Heart left ventricle (tissue), 16 donors: ENCODE measurements at regions not wholly inside any gene's neighbourhood (a gene's known extent, or its start where the extent isn't known, plus 50 kb on each side); places are given as distances from the start of the nearest gene placed in this dataset.

Experiments
- ATAC-seq, 4 donors: fragments of 200-7000 bp; cut with Tn5 transposase; one replicate each; pipeline ENCODE4 v1.9.1; 2020 to 2022; ENCODE audit warnings: moderate library complexity in 4 of 4, mild to moderate bottlenecking in 3 of 4, moderate number of reproducible peaks in 1 of 4
- DNase-seq, 5 donors: peaks; one replicate each; pipeline ENCODE4 v3.0.0-alpha.2; 2020
- H3K27ac ChIP-seq, 12 donors: fragments of 200-600 bp; sonication (generic) in 4 of 12; one replicate each; pipeline versions ENCODE4 v1.5.0 to v1.8.0; 2016 to 2022; ENCODE audit warnings: mild to moderate bottlenecking in 2 of 12
- H3K27me3 ChIP-seq, 9 donors: fragments of 200-600 bp; sonication (generic) in 2 of 9; one replicate each; pipeline versions ENCODE4 v1.5.1 to v1.8.0; 2016 to 2022; ENCODE audit warnings: mild to moderate bottlenecking in 3 of 9
- H3K36me3 ChIP-seq, 9 donors: fragments of 200-600 bp; sonication (generic) in 2 of 9; one replicate each; pipeline versions ENCODE4 v1.5.0 to v1.8.0; 2018 to 2022; ENCODE audit warnings: mild to moderate bottlenecking in 2 of 9
- H3K4me1 ChIP-seq, 12 donors: fragments of 200-600 bp; sonication (generic) in 4 of 12; one replicate each; pipeline versions ENCODE4 v1.5.0 to v1.8.0; 2016 to 2022; ENCODE audit warnings: mild to moderate bottlenecking in 3 of 12
- H3K4me3 ChIP-seq, 12 donors: fragments of 200-600 bp; sonication (generic) in 4 of 12; one replicate each; pipeline versions ENCODE4 v1.5.0 to v1.8.0; 2017 to 2022; ENCODE audit warnings: mild to moderate bottlenecking in 9 of 12, moderate library complexity in 4 of 12
- H3K9me3 ChIP-seq, 12 donors: fragments of 200-600 bp; sonication (generic) in 4 of 12; one replicate each; pipeline versions ENCODE4 v1.5.0 to v1.8.0; 2016 to 2022; ENCODE audit warnings: mild to moderate bottlenecking in 1 of 12
- POLR2A ChIP-seq, 2 donors: fragments of 450-650 bp; IDR thresholded peaks; one replicate each; pipeline ENCODE4 v1.6.1; 2017; ENCODE audit warnings: antibody characterized with exemption in 2 of 2, mild to moderate bottlenecking in 2 of 2, moderate library complexity in 2 of 2
- WGBS, 4 donors: extraction: QIAGEN DNeasy Blood & Tissue Kit in 2 of 4; methylation state at CpG; one replicate each; pipeline versions ENCODE4 v1.1.5 to v1.1.7; 2013 to 2018; 5-methylcytosine and 5-hydroxymethylcytosine counted together
- intact Hi-C, 10 donors: fragments of 100-400 bp; cut with DNase I; formaldehyde crosslinking; loops; one replicate each; pipeline versions ENCODE4 v1.11.1 to v1.14.2; 2022
- TF ChIP-seq, protein P1 (sequence below), 12 donors: fragments of 200-600 bp; sonication (generic) in 4 of 12; IDR thresholded peaks; one replicate each; pipeline versions ENCODE4 v1.5.0 to v1.8.0; 2018 to 2022; ENCODE audit warnings: antibody characterized with exemption in 12 of 12, mild to moderate bottlenecking in 5 of 12
- donor health status: ischemic (EF 13 %, LVEDD 7.1; RV severe dilation, severe dysfunction).
- donor health status: healthy with polysubstance abuse.
- donor health status: DM: no; HTN: yes; CAD: no.
- donor health status: DM: no; HTN: no; CAD: no.
- donor health status: ischemic (EF 25% LVEDD 6.9; RV normal size, moderate dysfunction).
- donor health status: ischemic (EF 25% LVEDD 5.7; RV mildly dilated, moderate dysfunction).
- donor health status: healthy.
- donor health status: DM: yes; HTN: yes; CAD: no.
- donor health status: ischemic (EF 35%, LVEDD 5.7; RV mildly dilated, moderate dysfunction).
- donor health status: nonischemic (EF 11% LVEDD 7.7; RV severe dilation, severe dysfunction).
- donor health status: DM: yes; HTN: yes; CAD: no.
- donor health status: PGD.
- donor health status: ischemic (EF 29% LVEDD 5.4; RV normal size, mild dysfunction).
- donor health status: nonischemic (EF 23%, LVEDD 6.1; RV moderate dilation, normal function).

DNA sequence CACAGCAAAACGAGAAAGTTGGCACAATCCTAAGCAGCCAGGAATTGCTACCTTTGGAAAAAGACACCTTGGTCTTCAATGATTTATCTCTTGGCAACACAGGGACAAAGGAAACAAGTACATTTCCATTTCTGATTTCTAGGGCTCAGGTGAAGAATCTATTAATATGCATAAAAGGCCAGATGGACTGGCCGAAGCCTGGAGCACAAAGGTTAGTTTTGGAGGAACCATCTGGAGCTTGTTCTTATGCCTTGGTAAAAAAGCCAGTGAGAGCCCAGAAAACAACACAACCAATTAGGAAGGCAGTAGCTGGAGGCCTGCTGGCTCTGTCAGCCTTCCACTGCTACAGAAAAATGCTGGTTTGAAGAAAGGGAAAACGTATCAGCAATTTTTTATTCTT, 713.5 kb upstream of the API5 start:
- intact Hi-C loops: no loop called here
- H3K9me3 ChIP-seq: no peaks in the 10 kb centered on the region
- DNase-seq (no peak), ATAC-seq (no peak)
- no peaks in the 10 kb centered on the region for H3K36me3 ChIP-seq
- no peak overlapping the region for H3K27ac ChIP-seq
- 75 to 81% (median 77%) methylated on average over 3 of the region's 3 CpGs for WGBS, 4 donors
- no peak for TF ChIP-seq POLR2A (IDR thresholded peaks at IDR 0.05)
- TF ChIP-seq, protein P1, sequence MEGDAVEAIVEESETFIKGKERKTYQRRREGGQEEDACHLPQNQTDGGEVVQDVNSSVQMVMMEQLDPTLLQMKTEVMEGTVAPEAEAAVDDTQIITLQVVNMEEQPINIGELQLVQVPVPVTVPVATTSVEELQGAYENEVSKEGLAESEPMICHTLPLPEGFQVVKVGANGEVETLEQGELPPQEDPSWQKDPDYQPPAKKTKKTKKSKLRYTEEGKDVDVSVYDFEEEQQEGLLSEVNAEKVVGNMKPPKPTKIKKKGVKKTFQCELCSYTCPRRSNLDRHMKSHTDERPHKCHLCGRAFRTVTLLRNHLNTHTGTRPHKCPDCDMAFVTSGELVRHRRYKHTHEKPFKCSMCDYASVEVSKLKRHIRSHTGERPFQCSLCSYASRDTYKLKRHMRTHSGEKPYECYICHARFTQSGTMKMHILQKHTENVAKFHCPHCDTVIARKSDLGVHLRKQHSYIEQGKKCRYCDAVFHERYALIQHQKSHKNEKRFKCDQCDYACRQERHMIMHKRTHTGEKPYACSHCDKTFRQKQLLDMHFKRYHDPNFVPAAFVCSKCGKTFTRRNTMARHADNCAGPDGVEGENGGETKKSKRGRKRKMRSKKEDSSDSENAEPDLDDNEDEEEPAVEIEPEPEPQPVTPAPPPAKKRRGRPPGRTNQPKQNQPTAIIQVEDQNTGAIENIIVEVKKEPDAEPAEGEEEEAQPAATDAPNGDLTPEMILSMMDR (IDR thresholded peaks at IDR 0.05): no peak
- no peak overlapping the region for H3K4me3 ChIP-seq
- no peaks in the 10 kb centered on the region for H3K4me1 ChIP-seq
- no peaks in the 10 kb centered on the region for H3K27me3 ChIP-seq

DNA sequence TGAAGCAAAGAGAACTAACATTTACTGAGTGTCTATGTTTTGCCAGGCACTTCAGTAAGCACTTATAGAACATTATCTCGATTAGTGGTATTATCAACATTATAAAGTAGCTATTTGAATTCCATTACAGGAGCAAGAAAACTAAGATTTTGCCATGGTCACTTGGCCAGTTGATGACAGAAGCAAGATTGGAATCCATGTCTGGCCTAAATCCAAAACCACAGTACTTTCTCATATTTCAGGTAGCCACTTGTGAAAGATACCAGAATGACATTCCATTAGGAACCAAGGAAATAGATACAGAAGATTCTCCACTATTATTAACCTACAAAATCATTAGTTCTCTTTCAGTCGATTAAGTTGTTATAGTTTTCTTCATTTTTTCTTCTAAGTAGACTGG, 691.0 kb upstream of the API5 start:
- DNase-seq: no peak
- Histone ChIP-seq H3K9me3 (no peaks in the 10 kb centered on the region), H3K27ac (no peak overlapping the region), H3K4me3 (no peak overlapping the region), H3K27me3 (no peaks in the 10 kb centered on the region), H3K36me3 (no peaks in the 10 kb centered on the region), H3K4me1 (no peaks in the 10 kb centered on the region)
- 86 to 93% (median 91%) methylated on average over 2 of the region's 2 CpGs for WGBS, 4 donors
- ATAC-seq: no peak
- no peak for TF ChIP-seq POLR2A (IDR thresholded peaks at IDR 0.05)
- TF ChIP-seq, protein P1 (IDR thresholded peaks at IDR 0.05): no peak
- intact Hi-C loops: no loop called here

DNA sequence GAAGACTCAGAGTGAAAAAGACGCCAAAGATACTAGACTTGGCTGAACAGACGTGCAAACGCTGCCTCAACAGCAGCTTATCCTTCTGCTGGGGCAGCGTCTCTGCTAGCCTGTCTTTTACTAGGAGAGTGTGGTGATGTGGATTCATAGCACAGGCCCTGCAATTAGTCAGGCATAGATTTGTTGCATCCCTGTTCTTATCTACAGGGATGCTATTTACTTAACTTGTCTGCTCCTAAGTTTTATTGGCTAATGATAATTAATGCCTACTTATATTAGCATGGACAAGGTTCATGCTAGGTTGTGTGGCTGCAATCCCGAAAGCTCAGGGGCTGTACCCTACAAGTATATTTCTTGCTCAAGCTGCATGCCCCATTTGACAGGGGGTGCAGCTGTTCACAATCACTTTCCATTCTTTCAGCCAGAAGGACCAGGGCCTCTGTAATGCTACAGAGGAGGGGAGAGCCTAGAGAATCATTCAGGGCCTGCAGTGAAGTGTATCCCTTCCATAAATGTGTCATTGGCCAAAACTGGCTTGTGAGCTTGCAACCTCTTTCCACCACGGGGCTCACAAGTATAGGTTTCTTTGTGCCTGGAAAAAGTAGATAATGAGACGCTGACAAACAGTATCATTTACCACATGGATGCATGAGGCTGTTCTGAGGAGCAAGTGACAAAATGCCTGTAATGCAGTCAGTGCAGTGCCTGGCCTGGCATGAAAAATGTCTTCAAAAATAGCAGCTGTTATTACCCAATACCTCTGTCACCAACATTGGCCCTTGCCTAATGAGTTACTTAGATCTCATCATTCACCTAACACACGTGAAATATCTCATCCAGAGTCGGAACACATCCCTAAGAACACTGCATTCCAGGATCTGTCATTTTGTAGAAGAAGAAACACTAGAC, 685.8 kb upstream of the API5 start:
- DNase-seq (no peak), ATAC-seq (no peak)
- no peak overlapping the region for H3K27ac ChIP-seq
- 61 to 67% (median 65%) methylated on average over 9 of the region's 9 CpGs for WGBS, 4 donors
- H3K9me3 ChIP-seq: no peaks in the 10 kb centered on the region
- no peak overlapping the region for H3K4me3 ChIP-seq
- H3K27me3 ChIP-seq: no peaks in the 10 kb centered on the region
- TF ChIP-seq POLR2A (IDR thresholded peaks at IDR 0.05): no peak
- TF ChIP-seq, protein P1 (IDR thresholded peaks at IDR 0.05): no peak
- no peaks in the 10 kb centered on the region for H3K36me3 ChIP-seq
- intact Hi-C loops: no loop called here
- H3K4me1 ChIP-seq: no peaks in the 10 kb centered on the region

DNA sequence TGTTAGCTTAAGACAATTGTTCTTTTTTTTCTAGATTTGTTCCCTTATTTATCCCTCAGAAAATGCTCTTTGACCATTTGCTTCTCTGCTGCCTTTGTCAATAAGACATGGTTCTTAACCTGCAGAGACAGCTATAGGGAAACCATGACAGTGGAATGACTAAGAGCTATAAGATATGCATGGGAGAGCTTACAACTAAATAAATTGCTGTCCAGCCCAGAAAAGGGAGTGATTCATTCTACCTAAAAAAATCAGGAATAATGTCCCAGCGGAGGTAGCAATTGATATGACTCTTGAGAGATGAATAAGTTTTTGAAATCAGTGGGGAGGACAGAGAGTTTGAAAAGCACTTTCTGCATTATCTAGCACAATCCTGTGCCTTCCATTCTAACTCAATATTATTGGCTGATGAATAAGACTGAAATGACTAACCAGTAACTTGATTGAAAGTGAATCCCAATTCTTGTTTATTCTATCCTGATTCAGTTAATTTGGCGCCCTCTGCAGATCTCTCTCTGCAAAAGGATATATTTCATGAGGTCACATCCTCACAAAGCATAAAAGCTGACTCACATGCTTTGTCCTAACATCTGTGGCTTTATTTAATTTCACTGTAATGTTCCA, 680.5 kb upstream of the API5 start:
- DNase-seq (no peak), ATAC-seq (no peak)
- Histone ChIP-seq H3K4me1 (no peaks in the 10 kb centered on the region), H3K9me3 (no peaks in the 10 kb centered on the region), H3K27ac (no peak overlapping the region), H3K4me3 (no peak overlapping the region), H3K36me3 (no peaks in the 10 kb centered on the region), H3K27me3 (no peaks in the 10 kb centered on the region)
- WGBS, 4 donors: 45 to 70% (median 49%) methylated on average over 2 of the region's 2 CpGs
- TF ChIP-seq, protein P1 (IDR thresholded peaks at IDR 0.05): peak in 1 of 12 donors; percentile 13
- TF ChIP-seq POLR2A (IDR thresholded peaks at IDR 0.05): no peak
- intact Hi-C loops: no loop called here
